NCI-H2081 (cell line): ENCODE measurements at regions not wholly inside any gene's neighbourhood (a gene's known extent, or its start where the extent isn't known, plus 50 kb on each side); places are given as distances from the start of the nearest gene placed in this dataset.

Experiments
- DNase-seq, 2 experiments: peaks; one replicate each; lab custom pipeline; 2025; lab: John Stamatoyannopoulos, UW

GRCh38 chr1:22221233-22221780, 78.4 kb upstream of the WNT4 start:
- no peak for DNase-seq

- no peak for DNase-seq
These were observed 79.8 kb upstream of the WNT4 start for GRCh38 chr1:22222723-22223122.

GRCh38 chr1:22223176-22223575, 80.3 kb upstream of the WNT4 start:
- no peak for DNase-seq

GRCh38 chr1:22224091-22224490, 81.2 kb upstream of the WNT4 start:
- DNase-seq, result no peak

- DNase-seq, result no peak
These were observed 81.7 kb upstream of the WNT4 start for GRCh38 chr1:22224631-22225030.

- DNase-seq, result no peak
These were observed 83.1 kb upstream of the WNT4 start for GRCh38 chr1:22225858-22226589.

GRCh38 chr1:22228074-22228473, 85.2 kb upstream of the WNT4 start:
- no peak for DNase-seq

- DNase-seq, result peak in 1 of 2 experiments; percentile 28
These were observed 85.6 kb upstream of the WNT4 start for GRCh38 chr1:22228505-22228911.

- DNase-seq, result no peak
These were observed 86.5 kb upstream of the WNT4 start for GRCh38 chr1:22229379-22229778.

GRCh38 chr1:22231068-22231593, 88.2 kb upstream of the WNT4 start:
- DNase-seq, result no peak

- DNase-seq, result no peak
These were observed 89.2 kb upstream of the WNT4 start for GRCh38 chr1:22231995-22232690.

GRCh38 chr1:22233222-22233621, 90.3 kb upstream of the WNT4 start:
- no peak for DNase-seq

- no peak for DNase-seq
These were observed 91.7 kb upstream of the WNT4 start for GRCh38 chr1:22234476-22235030.

GRCh38 chr1:22236166-22236565, 93.3 kb upstream of the WNT4 start:
- DNase-seq, result peak in 1 of 2 experiments; percentile 16

- DNase-seq, result no peak
These were observed 94.0 kb upstream of the WNT4 start for GRCh38 chr1:22236900-22237299.

GRCh38 chr1:22237433-22238093, 94.7 kb upstream of the WNT4 start:
- DNase-seq, result no peak

- no peak for DNase-seq
These were observed 95.7 kb upstream of the WNT4 start for GRCh38 chr1:22238356-22239224.

- DNase-seq, result no peak
These were observed 96.5 kb upstream of the WNT4 start for GRCh38 chr1:22239378-22239777.

GRCh38 chr1:22241250-22241649, 98.4 kb upstream of the WNT4 start:
- no peak for DNase-seq

- DNase-seq, result no peak
These were observed 98.9 kb upstream of the WNT4 start for GRCh38 chr1:22241811-22242210.

GRCh38 chr1:22245100-22245650, 102.3 kb upstream of the WNT4 start:
- no peak for DNase-seq
